Vagina (tissue), 2 donors: ENCODE measurements at regions not wholly inside any gene's neighbourhood (a gene's known extent, or its start where the extent isn't known, plus 50 kb on each side); places are given as distances from the start of the nearest gene placed in this dataset.

Experiments
- CTCF ChIP-seq, 3 experiments: fragments of 450-650 bp in 2 of 3; fragments of 200-600 bp in 1 of 3; sonication (generic) in 1 of 3; IDR thresholded peaks; one replicate each; pipeline ENCODE4 v1.5.1; 2017 to 2019; ENCODE audit warnings: antibody characterized with exemption in 3 of 3, mild to moderate bottlenecking in 2 of 3, moderate library complexity in 2 of 3
- POLR2A ChIP-seq, 2 donors: fragments of 450-650 bp; IDR thresholded peaks; one replicate each; pipeline ENCODE4 v1.6.1; 2017; ENCODE audit warnings: antibody characterized with exemption in 2 of 2, mild to moderate bottlenecking in 2 of 2, moderate library complexity in 2 of 2

- TF ChIP-seq CTCF (IDR thresholded peaks at IDR 0.05) (no peak), POLR2A (IDR thresholded peaks at IDR 0.05) (no peak)
Measured at GRCh38 chr18:75135158-75135725, 73.7 kb downstream of the PTGR3 start.
